Testis (tissue), 2 donors: ENCODE measurements at regions not wholly inside any gene's neighbourhood (a gene's known extent, or its start where the extent isn't known, plus 50 kb on each side); places are given as distances from the start of the nearest gene placed in this dataset.

ENCODE experiments used
- DNase-seq: peaks from one replicate; pipeline ENCODE4 v3.0.0-alpha.2; 2019
- H3K27ac ChIP-seq, 2 donors: fragments of 200-600 bp; sonication (generic); one replicate each; pipeline ENCODE4 v1.5.1; 2019
- H3K27me3 ChIP-seq: fragments of 200-600 bp; sonication (generic); one replicate; pipeline ENCODE4 v1.5.1; 2019
- H3K36me3 ChIP-seq: fragments of 200-600 bp; sonication (generic); one replicate; pipeline ENCODE4 v1.5.1; 2017; ENCODE audit warnings: low read depth; ENCODE audit errors: missing control alignments
- H3K4me1 ChIP-seq: fragments of 200-600 bp; sonication (generic); one replicate; pipeline ENCODE4 v1.5.1; 2019
- H3K4me3 ChIP-seq, 2 donors: fragments of 200-600 bp; sonication (generic); one replicate each; pipeline ENCODE4 v1.5.1; 2017 to 2019
- H3K9me3 ChIP-seq: fragments of 200-600 bp; sonication (generic); one replicate; pipeline ENCODE4 v1.5.1; 2017
- CTCF ChIP-seq, 3 experiments: fragments of 450-650 bp in 2 of 3; fragments of 200-600 bp in 1 of 3; sonication (generic) in 1 of 3; IDR thresholded peaks; one replicate each; pipeline ENCODE4 v1.5.1; 2016 to 2019; ENCODE audit warnings: antibody characterized with exemption in 3 of 3, mild to moderate bottlenecking in 2 of 3, moderate library complexity in 1 of 3
- POLR2A ChIP-seq: fragments of 450-650 bp; IDR thresholded peaks from one replicate; pipeline ENCODE4 v1.6.1; 2017; ENCODE audit warnings: antibody characterized with exemption, mild to moderate bottlenecking, moderate library complexity
- whole genome bisulfite sequencing, 2 donors: methylation state at CpG; one replicate each; pipeline ENCODE4 v1.1.5; 2018; 5-methylcytosine and 5-hydroxymethylcytosine counted together
- intact Hi-C: fragments of 100-400 bp; cut with DNase I; formaldehyde crosslinking; loops from one replicate; pipeline ENCODE4 v1.15.1; 2023; ENCODE audit warnings: low total_unique reads

GRCh38 chr6:23111984-23112383 lies 542.6 kb downstream of the HDGFL1 start:
- intact Hi-C loops, result no loop called here
- WGBS, 2 donors, result 93 to 94% methylated on average over 1 of the region's 1 CpG
- H3K36me3 ChIP-seq, result no peaks in the 10 kb centered on the region
- TF ChIP-seq POLR2A, result no peak
- no peak for TF ChIP-seq CTCF (IDR thresholded peaks at IDR 0.05)
- no peaks in the 10 kb centered on the region for H3K4me1 ChIP-seq
- no peak for DNase-seq
- no peak overlapping the region for H3K27ac ChIP-seq
- H3K27me3 ChIP-seq, result no peaks in the 10 kb centered on the region
- H3K9me3 ChIP-seq, result no peaks in the 10 kb centered on the region
- no peak overlapping the region for H3K4me3 ChIP-seq

DNA sequence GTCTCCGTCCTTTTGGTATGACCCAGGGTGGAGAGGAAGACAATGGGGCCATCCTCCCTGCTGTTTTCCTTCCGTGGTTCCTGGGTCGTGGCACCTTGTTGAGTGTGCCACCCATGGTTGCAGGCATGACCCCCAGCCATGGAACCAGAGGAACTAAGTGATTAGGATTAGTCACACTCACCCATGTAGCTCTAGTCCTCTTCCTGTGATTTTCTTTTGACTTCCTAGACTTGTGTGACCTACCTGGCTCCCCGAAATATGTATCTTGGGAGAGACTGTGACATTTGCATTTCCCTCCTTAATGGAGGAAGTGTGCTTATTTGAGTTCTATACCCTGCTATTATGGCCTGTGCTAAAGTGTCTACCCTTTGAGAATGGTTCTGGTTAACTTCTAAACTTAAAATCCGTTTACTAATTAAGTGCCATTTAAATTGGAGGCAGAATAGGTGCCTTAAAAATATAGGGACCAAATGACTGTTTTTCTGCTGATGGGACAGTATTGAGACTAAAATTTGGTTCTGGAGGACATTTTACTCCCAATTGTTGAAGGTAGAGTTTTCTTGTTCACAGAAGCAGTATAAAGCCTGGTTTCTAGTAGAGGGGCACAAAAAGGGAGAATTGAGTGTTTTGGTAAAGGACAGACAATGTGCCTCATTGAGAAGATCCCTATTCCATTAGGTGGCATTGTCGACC lies 545.6 kb downstream of the HDGFL1 start:
- intact Hi-C loops, result no loop called here
- WGBS, 2 donors, result 70 to 74% methylated on average over 6 of the region's 6 CpGs
- no peak for TF ChIP-seq POLR2A
- no peak for TF ChIP-seq CTCF (IDR thresholded peaks at IDR 0.05)

GRCh38 chr6:23137611-23138010 lies 568.2 kb downstream of the HDGFL1 start:
- Histone ChIP-seq H3K4me3 (no peak overlapping the region), H3K27me3 (no peaks in the 10 kb centered on the region), H3K9me3 (no peaks in the 10 kb centered on the region), H3K27ac (no peak overlapping the region), H3K36me3 (no peaks in the 10 kb centered on the region), H3K4me1 (no peaks in the 10 kb centered on the region)
- intact Hi-C loops, result no loop called here
- WGBS, 2 donors, result 59 to 65% methylated on average over 1 of the region's 1 CpG
- DNase-seq, result no peak
- TF ChIP-seq CTCF (IDR thresholded peaks at IDR 0.05) (no peak), POLR2A (no peak)

More for the DNA sequence above, 545.6 kb downstream of the HDGFL1 start:
- H3K36me3 ChIP-seq, result no peaks in the 10 kb centered on the region
- no peak for DNase-seq
- H3K27me3 ChIP-seq, result no peaks in the 10 kb centered on the region
- no peak overlapping the region for H3K27ac ChIP-seq
- H3K9me3 ChIP-seq, result no peaks in the 10 kb centered on the region
- no peak overlapping the region for H3K4me3 ChIP-seq
- H3K4me1 ChIP-seq, result no peaks in the 10 kb centered on the region

DNA sequence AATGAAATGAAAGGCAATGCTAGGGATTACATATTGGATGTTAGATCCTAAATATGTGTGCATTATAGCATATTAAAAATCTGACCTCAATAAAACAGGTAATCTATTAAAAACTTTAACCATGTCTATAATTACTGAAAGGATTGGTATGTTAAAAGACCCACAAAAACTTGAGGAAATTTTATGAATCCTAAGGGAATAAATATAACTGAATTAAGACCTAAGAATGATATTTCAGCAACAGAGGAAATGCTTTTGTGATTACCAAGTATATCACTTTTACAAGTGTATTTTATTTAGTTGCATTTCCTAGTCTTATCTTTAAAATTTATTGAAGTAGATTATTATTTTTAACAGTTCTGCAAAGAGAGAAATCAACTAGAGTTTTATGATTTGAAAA lies 571.5 kb downstream of the HDGFL1 start:
- DNase-seq, result no peak
- Histone ChIP-seq H3K9me3 (no peaks in the 10 kb centered on the region), H3K4me3 (no peak overlapping the region), H3K4me1 (no peaks in the 10 kb centered on the region), H3K36me3 (no peaks in the 10 kb centered on the region), H3K27me3 (no peaks in the 10 kb centered on the region), H3K27ac (no peak overlapping the region)
- TF ChIP-seq CTCF (IDR thresholded peaks at IDR 0.05) (no peak), POLR2A (no peak)
- intact Hi-C loops, result no loop called here

- no peak for DNase-seq
- Histone ChIP-seq H3K4me3 (no peak overlapping the region), H3K4me1 (no peaks in the 10 kb centered on the region), H3K36me3 (no peaks in the 10 kb centered on the region), H3K9me3 (no peaks in the 10 kb centered on the region), H3K27ac (no peak overlapping the region), H3K27me3 (no peaks in the 10 kb centered on the region)
- WGBS, 2 donors, result 79 to 86% methylated on average over 2 of the region's 2 CpGs
- TF ChIP-seq CTCF (IDR thresholded peaks at IDR 0.05) (no peak), POLR2A (no peak)
- intact Hi-C loops, result no loop called here
Measured at GRCh38 chr6:23145781-23146180, 576.4 kb downstream of the HDGFL1 start.
